Esophagus muscularis mucosa (tissue), 3 donors: ENCODE measurements at regions not wholly inside any gene's neighbourhood (a gene's known extent, or its start where the extent isn't known, plus 50 kb on each side); places are given as distances from the start of the nearest gene placed in this dataset.

ENCODE experiments used
- CTCF ChIP-seq, 3 experiments: fragments of 200-600 bp in 2 of 3; fragments of 450-650 bp in 1 of 3; sonication (generic) in 2 of 3; IDR thresholded peaks; one replicate each; pipeline ENCODE4 v1.5.1; 2017 to 2019; ENCODE audit warnings: antibody characterized with exemption in 3 of 3, mild to moderate bottlenecking in 2 of 3, moderate library complexity in 1 of 3
- POLR2A ChIP-seq: fragments of 450-650 bp; IDR thresholded peaks from one replicate; pipeline ENCODE4 v1.6.1; 2017; ENCODE audit warnings: antibody characterized with exemption, moderate library complexity, mild to moderate bottlenecking, low read depth
- POLR2AphosphoS5 ChIP-seq, 2 donors: sonication (generic); formaldehyde crosslinking; IDR thresholded peaks; one replicate each; pipeline ENCODE4 v1.6.1; 2017; ENCODE audit warnings: antibody characterized with exemption in 2 of 2

- no peak for TF ChIP-seq CTCF (IDR thresholded peaks at IDR 0.05)
- TF ChIP-seq POLR2AphosphoS5 (IDR thresholded peaks at IDR 0.05): no peak
- TF ChIP-seq POLR2A: no peak
These were observed 612.5 kb downstream of the METTL4 start for GRCh38 chr18:1958798-1959197.
